ENCODE measurements at regions not wholly inside any gene's neighbourhood (a gene's known extent, or its start where the extent isn't known, plus 50 kb on each side); places are given as distances from the start of the nearest gene placed in this dataset.
"Not testable (repeated sequence)": the region's sequence is repeated elsewhere in the genome, so short reads cannot be mapped to it uniquely, and the experiment has no call there.

DNA sequence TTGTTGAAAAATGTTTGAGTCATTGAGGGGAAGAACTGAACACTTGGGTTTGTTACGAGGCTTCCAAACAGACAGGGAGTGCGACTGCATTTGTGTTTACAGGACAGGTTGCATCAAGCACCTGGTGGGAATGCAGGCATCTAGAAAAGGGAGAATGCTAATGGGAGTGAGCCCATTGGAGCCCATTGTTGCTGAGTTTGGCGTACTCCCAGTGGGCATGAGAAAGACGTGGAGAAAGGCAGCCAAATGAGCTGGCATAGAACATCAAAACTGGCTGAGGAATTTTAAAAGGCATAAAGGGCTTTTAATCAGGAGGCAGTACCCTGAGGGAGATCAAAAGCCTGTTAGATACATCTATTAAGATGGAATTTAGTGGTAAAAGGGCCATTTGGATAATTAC, 171.6 kb upstream of the NPSR1 start:
- DNase-seq (ENCODE audit: low read depth, low spot score), result peak; percentile 84

DNA sequence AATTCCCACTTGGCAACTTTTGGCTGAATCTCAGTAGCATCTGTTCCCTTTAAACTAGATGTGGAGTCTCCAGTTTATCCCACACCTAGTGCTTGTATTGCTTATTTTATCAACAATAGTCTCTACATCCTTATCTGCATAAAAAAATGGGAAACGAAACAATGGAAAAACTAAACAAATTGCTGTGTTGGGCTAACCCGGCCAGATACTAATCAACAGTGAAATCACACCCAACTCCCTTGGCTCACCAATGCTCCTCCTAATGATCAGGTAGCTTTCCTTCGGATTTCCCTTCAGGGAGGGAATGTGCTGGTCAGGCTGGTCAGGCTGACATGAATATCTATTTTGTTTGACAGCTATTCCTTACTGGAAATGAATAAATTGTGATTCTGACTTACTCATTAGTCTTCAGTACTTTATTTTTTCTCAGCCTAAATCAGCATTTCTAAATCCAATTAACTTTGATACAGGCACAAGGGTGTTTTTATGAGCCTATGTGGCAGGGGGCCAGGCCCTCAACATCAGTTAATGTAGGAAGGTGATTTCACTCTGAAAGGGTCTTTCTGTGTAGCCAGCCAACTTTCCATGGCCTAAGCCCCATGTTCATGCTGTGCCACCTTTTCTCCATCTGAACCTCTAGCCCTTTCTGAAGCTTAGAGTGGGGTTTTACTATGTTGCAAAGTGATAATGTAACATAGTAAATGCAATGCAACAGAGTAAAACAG, 170.5 kb upstream of the NPSR1 start:
- peak; percentile 21 for DNase-seq (ENCODE audit: low read depth, low spot score)

- DNase-seq (ENCODE audit: low read depth, low spot score), result no peak
These were observed 169.3 kb upstream of the NPSR1 start for GRCh38 chr7:34488766-34489165.

GRCh38 chr7:34491899-34492298, 166.1 kb upstream of the NPSR1 start:
- DNase-seq (ENCODE audit: low read depth, low spot score), result no peak

DNA sequence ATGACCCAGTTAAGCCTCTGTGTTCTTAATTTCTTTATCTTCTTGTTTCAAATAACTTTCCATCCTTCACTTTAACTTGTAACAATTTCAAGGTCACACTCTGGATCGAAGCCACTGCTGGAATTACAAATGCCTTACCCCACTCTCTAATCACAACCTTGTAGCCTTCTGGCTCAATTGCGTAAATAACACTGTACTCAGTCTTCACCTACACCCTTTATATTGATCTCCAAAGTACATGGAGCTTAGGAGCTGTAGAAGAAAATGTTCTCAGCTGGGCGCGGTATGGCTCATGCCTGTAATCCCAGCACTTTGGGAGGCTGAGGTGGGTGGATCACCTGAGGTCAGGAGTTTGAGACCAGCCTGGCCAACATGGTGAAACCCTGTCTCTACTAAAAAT, 164.3 kb upstream of the NPSR1 start:
- no peak for DNase-seq (ENCODE audit: low read depth, low spot score)

DNA sequence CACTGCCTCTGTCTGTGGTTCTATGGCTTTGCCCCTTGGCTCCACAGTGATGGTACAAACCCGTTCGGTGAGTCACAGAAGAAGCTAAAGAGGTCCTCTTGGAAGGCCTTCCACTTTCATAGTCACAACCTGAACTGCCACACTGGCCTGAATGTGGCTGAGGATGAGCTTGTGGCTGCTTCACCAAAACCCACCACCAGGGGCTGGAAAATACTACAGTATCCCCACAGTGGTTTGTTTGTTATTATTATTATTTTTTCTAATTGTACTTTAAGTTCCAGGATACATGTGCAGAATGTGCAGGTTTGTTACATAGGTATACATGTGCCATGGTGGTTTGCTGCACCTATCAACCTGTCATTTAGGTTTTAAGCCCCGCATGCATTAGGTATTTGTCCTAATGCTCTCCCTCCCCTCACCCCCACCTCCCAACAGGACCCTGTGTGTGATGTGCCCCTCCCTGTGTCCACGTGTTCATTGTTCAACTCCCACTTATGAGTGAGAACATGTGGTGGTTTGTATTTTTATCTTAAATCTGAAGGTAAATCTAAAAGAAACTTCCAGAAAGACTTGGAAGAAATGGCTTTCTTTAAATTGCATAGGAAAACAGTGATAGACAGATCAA, 160.8 kb upstream of the NPSR1 start:
- no peak for DNase-seq (ENCODE audit: low read depth, low spot score)

DNA sequence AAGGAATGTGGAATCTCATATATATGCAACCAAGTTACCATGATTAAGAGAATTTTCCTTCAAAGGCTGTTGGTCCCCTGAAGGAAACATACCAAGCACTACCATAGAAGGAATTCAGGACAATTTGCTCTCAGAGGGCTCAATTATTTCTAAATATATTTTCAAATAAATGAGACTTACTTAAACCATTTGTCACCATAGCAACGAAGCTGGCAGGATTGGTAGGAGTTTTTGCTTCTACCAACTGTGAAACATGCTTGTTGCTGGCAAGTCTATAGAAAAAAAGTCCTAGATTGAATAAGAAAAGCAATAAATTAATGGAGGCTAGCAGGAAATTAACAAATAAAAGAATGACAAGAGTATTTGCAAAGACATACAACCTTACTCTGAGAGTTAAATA, 156.9 kb upstream of the NPSR1 start:
- peak; percentile 17 for DNase-seq (ENCODE audit: low read depth, low spot score)

- DNase-seq (ENCODE audit: low read depth, low spot score), result no peak
These were observed 150.8 kb upstream of the NPSR1 start for GRCh38 chr7:34507191-34507590.

DNA sequence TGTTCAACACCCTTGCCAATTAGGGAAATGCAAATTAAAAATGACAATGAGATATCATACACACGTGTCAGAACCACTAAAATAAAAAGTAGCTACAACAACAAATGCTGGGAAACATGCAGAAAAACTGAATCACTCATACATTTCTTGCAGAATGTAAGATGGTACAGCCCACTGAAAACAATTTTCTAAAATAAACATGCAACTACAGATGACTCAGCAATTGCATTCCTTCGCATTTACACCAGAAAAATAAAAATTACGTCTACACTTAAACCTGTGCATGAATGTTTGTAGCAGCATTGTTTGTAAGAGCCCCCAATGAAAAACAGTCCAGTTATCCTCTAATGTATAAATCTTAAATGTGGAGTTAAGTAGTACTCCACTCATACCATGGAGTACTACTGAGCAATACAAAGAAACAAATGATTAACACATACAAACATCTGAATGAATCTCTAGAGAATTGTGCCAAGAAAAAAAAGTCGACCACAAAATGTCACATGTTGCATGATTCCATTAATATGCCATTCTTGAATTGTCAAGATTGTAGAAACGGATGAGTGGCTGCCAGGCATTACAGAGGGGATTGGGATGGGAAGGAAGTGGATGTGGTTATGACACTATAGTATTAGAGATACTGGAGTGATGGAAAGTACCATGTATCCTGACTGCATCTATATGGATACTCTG, 134.6 kb upstream of the NPSR1 start:
- DNase-seq (ENCODE audit: low read depth, low spot score), result peak; percentile 46

DNA sequence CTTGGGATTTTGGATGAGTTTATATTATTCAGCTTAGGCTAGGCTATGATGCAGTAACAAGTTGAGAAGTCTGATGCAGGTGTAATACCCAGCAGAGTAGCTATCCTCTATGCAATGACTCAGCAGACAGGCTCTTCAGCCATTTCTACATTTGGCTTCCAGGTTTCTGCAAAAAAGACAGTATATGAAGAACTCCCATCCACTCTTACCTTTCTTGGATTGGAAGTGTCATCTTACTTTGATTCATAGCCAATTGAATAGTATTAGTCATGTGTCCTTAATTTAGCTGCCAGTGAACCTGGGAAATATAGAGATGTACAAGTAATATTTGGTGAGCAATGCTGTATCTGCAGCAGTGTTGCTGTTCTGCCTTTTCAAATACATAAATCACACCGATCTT, 127.8 kb upstream of the NPSR1 start:
- DNase-seq (ENCODE audit: low read depth, low spot score), result no peak

- no peak for DNase-seq (ENCODE audit: low read depth, low spot score)
These were observed 119.0 kb upstream of the NPSR1 start for GRCh38 chr7:34539003-34539402.

DNA sequence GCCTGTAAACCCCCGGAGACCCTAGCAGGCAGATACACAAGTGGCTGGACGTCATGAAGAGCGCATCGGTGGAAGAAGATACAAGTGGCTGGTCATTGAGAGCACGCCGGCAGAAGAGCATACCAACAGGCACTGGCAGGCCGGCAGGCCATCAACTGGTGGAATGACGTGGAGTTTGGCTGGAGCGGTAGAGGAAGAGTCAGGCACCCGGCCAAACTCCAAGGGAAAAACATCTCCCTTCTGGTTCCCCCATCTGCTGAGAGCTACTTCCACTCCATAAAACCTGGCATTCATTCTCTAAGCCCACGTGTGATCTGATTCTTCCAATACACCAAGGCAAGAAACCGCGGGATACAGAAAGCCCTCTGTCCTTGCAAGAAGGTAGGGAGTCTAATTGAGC, 113.4 kb upstream of the NPSR1 start:
- DNase-seq (ENCODE audit: low read depth, low spot score), result no peak

GRCh38 chr7:34550996-34551395, 107.0 kb upstream of the NPSR1 start:
- DNase-seq (ENCODE audit: low read depth, low spot score), result no peak

DNA sequence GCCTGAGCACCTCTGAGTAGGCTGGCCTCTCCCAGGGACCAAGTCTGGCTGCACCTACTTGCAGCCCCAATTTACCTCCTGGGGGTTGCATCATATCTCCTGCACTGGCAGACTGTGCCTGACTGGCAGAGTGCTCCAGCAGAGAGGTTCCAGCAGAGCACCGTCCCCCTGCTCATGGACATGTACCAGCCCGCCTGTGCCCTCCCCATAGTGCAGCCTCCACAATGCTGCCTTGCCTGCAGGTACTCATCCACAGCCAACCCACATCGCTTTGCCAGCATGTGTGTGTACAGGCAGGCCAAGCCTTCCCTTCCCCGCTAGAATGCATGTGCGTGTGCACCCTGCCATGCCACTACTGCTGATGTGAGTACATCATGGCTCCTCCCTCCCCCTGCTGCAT, 105.5 kb upstream of the NPSR1 start:
- no peak for DNase-seq (ENCODE audit: low read depth, low spot score)

- no peak for DNase-seq (ENCODE audit: low read depth, low spot score)
These were observed 100.0 kb upstream of the NPSR1 start for GRCh38 chr7:34558022-34558421.

GRCh38 chr7:34564091-34564490, 93.9 kb upstream of the NPSR1 start:
- no peak for DNase-seq (ENCODE audit: low read depth, low spot score)

GRCh38 chr7:34567906-34568305, 90.1 kb upstream of the NPSR1 start:
- no peak for DNase-seq (ENCODE audit: low read depth, low spot score)

DNA sequence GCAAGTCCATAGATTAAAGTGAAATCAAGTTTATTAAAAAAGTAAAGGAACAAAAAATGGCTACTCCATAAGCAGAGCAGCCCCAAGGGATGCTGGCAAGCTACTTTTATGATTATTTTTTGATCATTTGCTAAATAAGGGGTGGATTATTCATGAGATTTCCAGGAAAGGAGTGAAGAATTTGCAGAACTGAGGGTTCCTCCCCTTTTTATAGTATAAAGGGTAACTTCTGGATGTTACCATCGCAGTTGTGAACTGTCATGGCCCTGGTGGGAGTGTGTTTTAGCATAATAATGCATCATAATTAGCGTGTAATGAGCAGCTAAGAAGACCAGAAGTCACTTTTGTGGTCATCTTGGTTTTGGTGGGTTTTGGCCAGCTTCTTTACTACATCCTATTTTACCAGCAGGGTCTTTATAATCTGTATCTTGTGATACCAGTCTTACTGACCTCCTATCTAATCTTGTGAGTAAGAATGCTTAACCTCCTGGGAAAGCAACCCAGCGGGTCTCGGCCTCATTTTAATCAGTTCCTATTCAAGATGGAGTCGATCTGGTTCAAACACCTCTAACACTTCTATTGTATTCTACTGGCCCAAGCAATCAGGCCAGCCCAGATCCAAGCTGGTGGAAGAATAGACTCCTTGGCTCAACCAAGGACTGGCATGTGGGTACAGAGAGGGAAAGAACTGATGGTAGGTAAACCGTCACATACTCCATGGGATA, 87.9 kb upstream of the NPSR1 start:
- no peak for DNase-seq (ENCODE audit: low read depth, low spot score)

- no peak for DNase-seq (ENCODE audit: low read depth, low spot score)
These were observed 83.0 kb upstream of the NPSR1 start for GRCh38 chr7:34575006-34575405.

GRCh38 chr7:34577934-34578333, 80.1 kb upstream of the NPSR1 start:
- not testable (repeated sequence) for DNase-seq (ENCODE audit: low read depth, low spot score)

- DNase-seq (ENCODE audit: low read depth, low spot score), result not testable (repeated sequence)
These were observed 76.3 kb upstream of the NPSR1 start for GRCh38 chr7:34581698-34582097.

DNA sequence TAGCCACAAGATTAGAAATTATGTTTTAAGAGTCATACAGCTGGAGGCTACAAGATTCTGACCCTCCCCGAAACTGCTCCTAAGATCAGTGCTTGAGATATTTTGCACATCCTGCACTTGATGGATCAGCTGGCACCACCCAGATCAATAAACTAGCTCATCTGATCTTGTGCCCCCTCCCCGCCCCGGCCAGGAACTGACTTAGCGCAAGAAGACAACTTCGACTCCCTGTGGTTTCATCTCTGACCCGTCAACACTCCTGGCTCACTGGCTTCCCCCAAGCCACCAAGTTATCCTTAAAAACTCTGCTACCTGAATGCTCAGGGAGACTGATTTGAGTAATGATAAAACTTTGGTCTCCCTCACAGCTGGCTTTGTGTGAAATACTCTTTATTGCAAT, 73.5 kb upstream of the NPSR1 start:
- DNase-seq (ENCODE audit: low read depth, low spot score), result no peak
